ENCODE measurements at regions not wholly inside any gene's neighbourhood (a gene's known extent, or its start where the extent isn't known, plus 50 kb on each side); places are given as distances from the start of the nearest gene placed in this dataset.

- ChIA-PET CTCF (interaction anchor here (0.5 to 0.9 kb wide), 2 partner anchors 19 to 107 kb away, joined by 3 read pairs; no protein-coding TSS in a partner anchor), RAD21 (ENCODE audit: low non-redundant PET in 1 of 2, low total read pairs in 2 of 2, uncharacterized antibody in 2 of 2, unreplicated experiment in 2 of 2) (no interaction called here), POLR2A (no interaction called here)
- H3K4me1 ChIP-seq (ENCODE audit: control insufficient read depth in 1 of 2, insufficient read depth in 2 of 2, low read length in 2 of 2) = peaks cover 32 to 47% of the 10 kb centered on the region in 2 experiments
- H3K9me3 ChIP-seq (ENCODE audit: control insufficient read depth in 1 of 2, insufficient read depth in 1 of 2, low read depth in 1 of 2, low read length in 2 of 2) = no peaks in the 10 kb centered on the region
- no peak for DNase-seq (ENCODE audit: low read depth, low spot score)
- H3K27me3 ChIP-seq (ENCODE audit: insufficient read depth, low read length) = no peaks in the 10 kb centered on the region
- no peaks in the 10 kb centered on the region for H3K9me2 ChIP-seq (ENCODE audit: insufficient read depth)
- ATAC-seq = no peak
- H3K9ac ChIP-seq (ENCODE audit: low read length) = no peak overlapping the region
- no peak overlapping the region for H2AFZ ChIP-seq (ENCODE audit: low read depth, low read length, poor library complexity, severe bottlenecking)
- no TSS peak for BruUV-seq (replicated peaks)
- no peak overlapping the region for H3K27ac ChIP-seq (ENCODE audit: low read depth, low read length)
- H3K4me2 ChIP-seq (ENCODE audit: low read length) = no peak overlapping the region
- no peaks in the 10 kb centered on the region for H4K20me1 ChIP-seq (ENCODE audit: insufficient read depth)
- H3K4me3 ChIP-seq (replicated peaks in 1 of 2; ENCODE audit: low read depth in 1 of 2, low read length in 2 of 2) = no peak overlapping the region
- TF ChIP-seq POLR2AphosphoS5 (IDR thresholded peaks at IDR 0.05; ENCODE audit: low read depth, low read length) (no peak), CBX3 (IDR thresholded peaks at IDR 0.05; ENCODE audit: low read depth) (no peak), MAX (IDR thresholded peaks at IDR 0.05) (no peak), SIN3A (IDR thresholded peaks at IDR 0.05; ENCODE audit: low read depth) (no peak)
- intact Hi-C loops (cut with micrococcal nuclease) = no loop called here
- no peaks in the 10 kb centered on the region for H3K79me2 ChIP-seq (ENCODE audit: insufficient read depth, low read length)
- no peaks in the 10 kb centered on the region for H3K36me3 ChIP-seq (ENCODE audit: control insufficient read depth in 1 of 2, insufficient read depth in 2 of 2, low read length in 2 of 2)
Measured at GRCh38 chr16:86359571-86359970, 150.8 kb upstream of the FOXF1 start.

GRCh38 chr16:86362155-86362849, 148.0 kb upstream of the FOXF1 start:
- Histone ChIP-seq H3K27ac (ENCODE audit: low read depth, low read length) (no peak overlapping the region), H3K79me2 (ENCODE audit: insufficient read depth, low read length) (no peaks in the 10 kb centered on the region), H3K9me2 (ENCODE audit: insufficient read depth) (no peaks in the 10 kb centered on the region), H3K27me3 (ENCODE audit: insufficient read depth, low read length) (no peaks in the 10 kb centered on the region), H3K4me1 (ENCODE audit: control insufficient read depth in 1 of 2, insufficient read depth in 2 of 2, low read length in 2 of 2) (peaks cover 5 to 20% of the 10 kb centered on the region in 2 experiments; a peak in 3 of 4 replicates), H4K20me1 (ENCODE audit: insufficient read depth) (no peaks in the 10 kb centered on the region), H3K4me2 (ENCODE audit: low read length) (peak overlapping the region; percentile 56), H2AFZ (ENCODE audit: low read depth, low read length, poor library complexity, severe bottlenecking) (peak overlapping the region; percentile 82), H3K36me3 (ENCODE audit: control insufficient read depth in 1 of 2, insufficient read depth in 2 of 2, low read length in 2 of 2) (no peaks in the 10 kb centered on the region), H3K9me3 (ENCODE audit: control insufficient read depth in 1 of 2, insufficient read depth in 1 of 2, low read depth in 1 of 2, low read length in 2 of 2) (no peaks in the 10 kb centered on the region), H3K4me3 (replicated peaks in 1 of 2; ENCODE audit: low read depth in 1 of 2, low read length in 2 of 2) (no peak overlapping the region), H3K9ac (ENCODE audit: low read length) (no peak overlapping the region)
- peak; percentile 57; the same call in 1 of the 2 replicates for TF ChIP-seq SP1 (IDR thresholded peaks at IDR 0.05; ENCODE audit: low read depth)
- TF ChIP-seq ZNF274 (IDR thresholded peaks at IDR 0.05; ENCODE audit: low read depth, low read length) = no peak
- TF ChIP-seq POLR2A (IDR thresholded peaks at IDR 0.05; ENCODE audit: borderline replicate concordance, extremely low read depth, insufficient read depth, insufficient read length) = no peak
- peak; percentile 56; the same call in 1 of the 2 replicates for TF ChIP-seq CBX3 (IDR thresholded peaks at IDR 0.05; ENCODE audit: low read depth)
- 0 out of 2 replicates have a peak, but pooled peaks have one; percentile 4 for TF ChIP-seq MAX (IDR thresholded peaks at IDR 0.05)
- TF ChIP-seq FOSL1 (IDR thresholded peaks at IDR 0.05; ENCODE audit: low read depth) = 0 out of 2 replicates have a peak, but pooled peaks have one; percentile 12
- ChIA-PET CTCF (no interaction called here), RAD21 (ENCODE audit: low non-redundant PET in 1 of 2, low total read pairs in 2 of 2, uncharacterized antibody in 2 of 2, unreplicated experiment in 2 of 2) (no interaction called here), POLR2A (no interaction called here)
- intact Hi-C loops (cut with micrococcal nuclease) = no loop called here
- ATAC-seq = peak; percentile 93
- no TSS peak for BruUV-seq (replicated peaks)
- peak; percentile 46 for DNase-seq (ENCODE audit: low read depth, low spot score)
